Activated T-cell treated with anti-CD3 and anti-CD28 coated beads for 4 hours (primary cell): ENCODE measurements at regions not wholly inside any gene's neighbourhood (a gene's known extent, or its start where the extent isn't known, plus 50 kb on each side); places are given as distances from the start of the nearest gene placed in this dataset.
"Not testable (repeated sequence)": the region's sequence is repeated elsewhere in the genome, so short reads cannot be mapped to it uniquely, and the experiment has no call there.

Source experiments
- DNase-seq: peaks from one replicate; pipeline ENCODE4 v3.0.0-alpha.2; 2020

DNA sequence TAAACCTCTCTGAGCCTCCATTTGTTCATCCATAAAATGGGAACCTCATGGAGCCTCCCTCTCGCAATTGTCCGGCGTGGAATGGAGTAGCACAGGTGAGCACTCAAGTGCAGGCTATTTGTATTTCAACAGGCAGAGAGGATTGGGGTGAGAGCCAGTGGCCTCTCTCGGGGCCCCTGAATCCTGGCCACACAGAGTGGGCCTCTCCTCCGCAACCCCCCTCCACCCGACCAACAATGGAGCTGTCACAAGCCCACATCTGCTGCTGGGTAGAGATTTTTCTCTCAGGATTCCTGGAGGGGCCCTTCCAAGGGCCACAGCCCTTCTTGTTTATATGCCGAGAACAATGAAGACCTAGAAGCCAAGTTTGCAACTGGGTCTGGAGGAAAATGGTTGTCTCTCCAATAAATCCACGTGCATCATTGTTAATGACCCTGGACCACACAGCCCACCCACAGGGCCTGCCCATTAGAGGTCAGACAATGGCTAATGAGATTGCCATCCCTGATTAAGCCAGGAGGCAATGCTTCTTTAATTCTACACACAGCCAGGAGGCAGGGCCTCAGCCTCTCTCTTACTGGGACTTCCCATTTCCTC lies 233.0 kb downstream of the ANKRD60 start:
- no peak for DNase-seq

- DNase-seq, result no peak
These were observed 234.6 kb downstream of the ANKRD60 start for GRCh38 chr20:57993716-57994431.

DNA sequence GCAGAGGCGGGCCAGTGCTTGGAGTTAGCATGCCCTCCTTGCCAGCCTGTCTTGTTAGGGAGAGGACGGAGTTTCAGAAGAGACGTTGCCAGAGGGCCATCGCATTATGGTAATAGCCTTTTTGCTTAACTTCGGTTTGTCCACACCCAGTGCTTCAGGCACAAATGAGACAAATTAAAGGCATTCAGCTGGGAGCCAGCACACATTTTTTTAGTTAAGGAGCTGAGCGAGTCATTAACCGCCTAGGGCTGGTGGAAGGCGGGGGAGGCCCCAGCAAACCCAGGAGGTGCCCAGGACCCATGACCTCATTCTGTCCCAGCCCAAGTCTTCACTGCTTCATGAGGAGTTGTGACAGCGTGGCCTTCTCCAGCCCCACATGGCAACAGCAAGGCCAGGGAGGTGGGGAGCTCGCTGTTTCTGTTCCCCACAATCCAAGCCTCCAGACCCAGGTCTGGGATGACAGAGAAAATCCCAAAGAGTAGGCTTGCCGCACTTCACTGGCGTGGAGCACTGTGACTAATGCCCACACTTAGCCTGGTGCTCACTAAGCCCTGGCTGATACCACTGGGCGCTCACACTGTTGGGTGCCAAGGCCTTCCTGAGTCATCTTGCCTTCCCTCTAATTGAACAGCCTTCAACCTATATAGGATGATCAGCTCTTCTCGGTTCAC lies 237.1 kb downstream of the ANKRD60 start:
- no peak for DNase-seq

GRCh38 chr20:57990396-57990987 lies 238.0 kb downstream of the ANKRD60 start:
- no peak for DNase-seq

DNA sequence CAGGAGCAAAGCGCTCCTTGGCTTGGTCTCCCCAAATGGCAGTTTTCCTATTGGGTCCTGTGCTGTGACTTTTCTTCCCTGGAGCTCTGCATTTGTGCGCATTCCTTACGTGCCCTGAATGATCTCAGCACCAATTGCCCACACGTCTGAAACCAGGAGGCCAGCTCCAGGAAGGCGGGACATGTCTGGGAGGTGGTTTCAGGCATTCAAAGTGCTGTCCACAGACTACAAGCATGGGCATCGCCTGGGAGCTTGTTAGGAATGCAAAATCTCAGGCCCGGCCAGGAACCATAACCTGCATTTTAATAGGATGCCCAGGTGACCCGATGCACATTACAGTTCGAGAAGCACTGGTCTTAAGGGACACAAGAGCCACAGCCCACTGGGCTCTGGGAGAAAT lies 239.6 kb downstream of the ANKRD60 start:
- DNase-seq, result no peak

DNA sequence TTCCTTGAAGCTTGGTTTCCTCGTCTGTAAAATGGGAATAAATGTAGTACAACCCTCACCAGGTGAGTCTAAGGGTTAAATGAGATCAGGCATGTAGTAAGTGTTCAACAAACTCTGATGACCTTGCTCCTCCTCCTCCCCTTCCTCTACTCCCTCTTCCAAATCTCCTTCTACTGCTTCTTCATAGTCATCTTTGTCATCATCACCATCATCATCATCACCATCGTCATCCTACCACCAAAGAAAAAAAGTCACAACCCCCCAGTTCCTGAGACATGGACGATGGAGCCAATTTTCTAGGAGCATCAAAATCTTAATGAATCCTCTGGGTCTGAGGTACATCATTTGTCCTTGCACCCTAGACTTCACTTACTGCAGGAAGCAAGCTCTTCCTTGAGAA lies 240.0 kb downstream of the ANKRD60 start:
- DNase-seq, result no peak

DNA sequence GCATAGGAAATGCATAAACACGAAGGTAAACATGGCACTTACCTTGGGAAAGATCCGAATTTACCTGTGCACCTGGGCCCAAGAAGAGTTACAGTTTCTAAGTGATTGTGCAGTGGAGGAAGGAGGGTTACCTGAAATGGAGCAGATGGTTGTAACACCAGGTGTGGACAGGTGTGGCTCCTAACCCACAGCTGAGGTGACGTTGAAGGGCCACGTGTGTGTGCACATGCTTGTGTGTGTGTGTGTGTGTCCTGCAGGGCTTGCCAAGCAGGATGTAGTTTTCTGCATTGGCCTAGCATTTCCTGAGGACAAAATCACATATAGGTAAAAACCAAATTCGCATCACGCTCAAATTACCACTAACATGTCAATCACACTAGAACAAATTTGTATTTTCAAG lies 240.8 kb downstream of the ANKRD60 start:
- DNase-seq, result no peak

- DNase-seq, result no peak
These were observed 241.8 kb downstream of the ANKRD60 start for GRCh38 chr20:57986666-57987065.

DNA sequence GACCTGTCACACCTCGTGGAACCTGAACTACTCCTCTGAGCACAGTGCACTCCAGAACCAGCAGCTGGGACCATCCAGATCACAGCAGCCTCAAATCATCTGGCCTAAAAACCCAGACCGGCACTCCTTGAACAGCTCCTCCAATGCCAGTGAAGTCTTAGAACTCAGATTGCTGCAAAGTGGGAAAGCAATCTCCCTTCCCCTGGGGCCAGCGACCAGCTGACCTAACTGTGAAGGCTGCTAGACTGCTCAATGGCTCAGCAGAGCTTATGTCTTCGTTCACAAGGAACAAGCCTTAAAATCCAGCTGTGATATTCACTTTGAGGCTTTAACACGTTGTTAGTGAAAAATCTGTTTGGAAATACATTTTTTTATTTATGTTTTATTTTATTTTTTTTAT lies 243.2 kb downstream of the ANKRD60 start:
- DNase-seq, result no peak

DNA sequence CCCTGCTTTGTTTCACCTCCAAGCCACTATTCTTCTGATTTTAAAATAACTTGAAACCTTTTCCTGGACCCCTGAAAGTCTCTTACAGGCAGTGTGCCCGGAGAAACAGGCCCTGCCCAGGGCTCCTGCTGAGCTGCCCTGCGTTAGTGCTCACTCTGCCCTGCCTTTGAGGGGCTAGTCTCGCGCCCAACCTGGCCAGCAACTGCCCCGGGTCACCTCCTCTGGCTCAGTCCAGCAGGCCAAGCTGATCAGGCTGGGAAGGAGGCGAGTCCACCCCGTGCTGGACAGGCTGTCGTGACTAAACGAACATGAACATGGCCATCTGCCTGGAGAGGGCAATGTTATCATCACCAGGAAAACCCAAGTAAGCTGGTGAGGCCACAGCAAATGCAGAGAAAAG lies 245.4 kb downstream of the ANKRD60 start:
- DNase-seq, result no peak

- DNase-seq, result no peak
These were observed 247.9 kb downstream of the ANKRD60 start for GRCh38 chr20:57980506-57980905.

DNA sequence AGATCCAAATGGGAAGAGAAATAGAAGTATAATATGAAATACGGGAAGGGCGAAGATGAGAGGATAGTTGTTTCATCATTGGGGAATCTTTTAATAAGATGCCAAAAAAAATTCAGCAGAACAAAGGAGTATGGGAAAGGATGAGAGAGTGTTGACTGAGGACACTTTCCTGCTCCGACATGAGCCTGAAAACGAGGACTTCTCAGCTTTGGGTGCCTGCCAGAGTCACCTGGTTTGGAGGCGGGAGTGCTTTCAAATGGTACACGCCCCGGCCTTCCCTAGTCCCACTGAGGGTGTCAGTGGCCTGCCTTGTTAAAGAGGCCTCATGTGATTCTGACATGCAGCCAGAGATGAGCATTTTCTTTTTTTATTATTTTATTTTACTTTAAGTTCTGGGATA lies 250.9 kb downstream of the ANKRD60 start:
- DNase-seq, result no peak

DNA sequence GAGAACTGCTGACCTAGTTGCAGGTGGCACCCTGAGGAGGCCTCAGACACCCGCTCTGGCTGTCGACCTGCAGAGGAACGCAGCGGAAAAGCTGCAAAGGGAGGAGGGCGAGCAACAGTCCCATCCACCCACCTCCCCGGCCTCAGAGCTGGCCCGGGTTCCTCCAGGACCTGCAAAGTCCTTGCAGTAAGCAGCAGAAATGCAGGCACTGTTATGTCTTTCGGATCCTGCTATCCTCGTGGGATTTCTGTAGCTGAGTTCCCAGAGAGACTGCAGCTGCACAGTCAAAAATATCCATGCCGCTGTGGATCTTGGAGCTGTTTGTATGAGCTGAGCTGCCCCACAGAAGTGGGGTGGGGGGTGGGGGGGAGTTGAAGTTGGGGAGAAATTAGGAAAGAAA lies 251.3 kb downstream of the ANKRD60 start:
- no peak for DNase-seq

GRCh38 chr20:57974863-57975262 lies 253.6 kb downstream of the ANKRD60 start:
- DNase-seq, result no peak

DNA sequence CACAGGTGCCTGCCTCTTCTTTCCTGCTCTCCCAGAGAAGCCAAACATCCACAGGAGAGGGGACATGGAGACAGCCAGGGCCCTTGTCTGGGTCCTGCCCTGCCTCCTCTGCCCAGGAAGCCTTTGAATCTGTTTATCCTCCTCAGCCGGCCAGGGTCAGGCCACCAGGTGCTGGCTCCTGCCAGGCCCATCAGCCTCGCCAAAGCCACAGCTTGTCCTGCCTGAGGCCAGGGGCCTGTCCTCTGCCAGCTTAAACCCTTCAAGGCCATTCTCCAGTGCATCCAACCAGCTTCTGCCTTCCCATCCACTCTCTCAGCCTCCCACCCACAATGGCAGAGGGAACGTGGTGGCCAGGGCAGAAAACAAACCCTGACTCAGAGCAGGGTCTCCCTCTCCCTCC lies 254.6 kb downstream of the ANKRD60 start:
- no peak for DNase-seq

DNA sequence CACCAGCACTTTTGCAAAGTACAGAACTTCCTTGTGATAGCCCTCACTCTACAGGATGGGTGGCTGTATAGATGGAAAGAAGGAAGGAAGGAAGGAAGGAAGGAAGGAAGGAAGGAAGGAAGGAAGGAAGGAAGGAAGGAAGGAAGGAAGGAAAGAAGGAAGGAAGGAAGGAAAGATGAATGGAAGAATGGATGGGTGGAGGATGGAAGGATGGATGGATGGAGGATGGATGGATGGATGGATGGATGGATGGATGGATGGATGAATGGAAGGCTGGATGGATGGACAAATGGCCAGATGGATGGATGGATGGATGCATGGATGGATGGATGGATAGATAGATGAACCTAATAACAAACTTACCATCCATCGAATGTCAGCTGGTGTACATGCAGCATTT lies 256.9 kb downstream of the ANKRD60 start:
- not testable (repeated sequence) for DNase-seq

- DNase-seq, result no peak
These were observed 257.6 kb downstream of the ANKRD60 start for GRCh38 chr20:57970856-57971255.

DNA sequence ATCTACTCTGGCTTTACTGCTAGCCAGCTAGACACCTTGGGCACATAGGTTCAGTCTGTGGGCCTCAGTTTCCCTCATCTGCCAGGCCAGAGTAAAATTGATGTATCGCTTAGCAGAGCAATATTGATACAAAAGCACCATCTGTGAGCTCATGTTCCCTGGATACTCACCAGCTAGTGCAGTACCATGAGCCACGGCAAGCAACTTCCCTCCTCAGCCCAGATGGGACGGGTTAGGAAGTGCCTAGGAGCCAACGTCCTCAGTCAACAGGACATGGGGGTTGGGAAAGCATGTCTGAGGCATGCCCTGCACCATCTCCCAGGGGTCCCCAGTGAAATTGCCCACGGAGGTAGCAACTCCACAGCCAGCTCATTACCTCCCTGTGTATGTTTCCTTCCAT lies 258.3 kb downstream of the ANKRD60 start:
- no peak for DNase-seq

DNA sequence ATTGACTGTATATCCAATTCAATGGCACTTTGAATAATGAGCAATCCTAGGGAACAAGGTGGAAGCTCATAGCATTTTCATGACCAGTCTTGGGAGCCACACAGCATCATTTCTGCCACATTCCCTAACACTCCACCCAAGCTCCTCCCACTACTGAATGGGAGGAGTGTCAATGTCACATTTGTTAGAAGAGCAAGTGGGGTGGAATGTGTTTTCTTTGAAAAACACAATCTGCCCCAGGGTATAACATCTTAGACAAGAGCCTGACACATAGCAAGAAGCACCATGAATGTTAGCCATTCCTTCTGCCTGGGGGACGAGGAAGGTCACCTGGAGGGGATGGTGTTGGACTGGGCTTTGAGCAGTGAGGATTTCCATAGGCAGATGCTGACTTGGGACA lies 258.3 kb upstream of the PMEPA1 start:
- no peak for DNase-seq

GRCh38 chr20:57967364-57967763 lies 257.5 kb upstream of the PMEPA1 start:
- no peak for DNase-seq

DNA sequence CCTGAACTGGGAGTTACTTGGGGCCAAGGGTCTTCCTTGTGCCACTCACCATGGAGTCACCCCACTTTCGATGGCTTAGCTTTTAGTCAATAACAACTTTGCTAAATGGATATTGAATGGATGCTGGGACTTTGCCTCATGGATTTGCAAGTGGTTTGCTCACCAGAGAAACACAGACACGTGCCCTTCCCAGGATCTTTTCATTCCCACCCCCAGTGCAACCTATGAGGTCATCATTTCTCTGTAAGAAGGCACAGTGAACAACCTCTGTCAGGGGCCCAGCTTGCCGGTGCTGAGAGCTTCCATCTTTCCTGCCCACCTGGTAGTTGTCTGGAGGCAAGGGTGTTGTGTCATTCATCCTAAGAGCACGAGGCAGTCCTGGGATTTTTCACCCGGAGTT lies 256.8 kb upstream of the PMEPA1 start:
- DNase-seq, result no peak

- no peak for DNase-seq
These were observed 255.6 kb upstream of the PMEPA1 start for GRCh38 chr20:57965441-57965840.

GRCh38 chr20:57964011-57964862 lies 254.4 kb upstream of the PMEPA1 start:
- no peak for DNase-seq
